ENCODE measurements at regions not wholly inside any gene's neighbourhood (a gene's known extent, or its start where the extent isn't known, plus 50 kb on each side); places are given as distances from the start of the nearest gene placed in this dataset.

DNA sequence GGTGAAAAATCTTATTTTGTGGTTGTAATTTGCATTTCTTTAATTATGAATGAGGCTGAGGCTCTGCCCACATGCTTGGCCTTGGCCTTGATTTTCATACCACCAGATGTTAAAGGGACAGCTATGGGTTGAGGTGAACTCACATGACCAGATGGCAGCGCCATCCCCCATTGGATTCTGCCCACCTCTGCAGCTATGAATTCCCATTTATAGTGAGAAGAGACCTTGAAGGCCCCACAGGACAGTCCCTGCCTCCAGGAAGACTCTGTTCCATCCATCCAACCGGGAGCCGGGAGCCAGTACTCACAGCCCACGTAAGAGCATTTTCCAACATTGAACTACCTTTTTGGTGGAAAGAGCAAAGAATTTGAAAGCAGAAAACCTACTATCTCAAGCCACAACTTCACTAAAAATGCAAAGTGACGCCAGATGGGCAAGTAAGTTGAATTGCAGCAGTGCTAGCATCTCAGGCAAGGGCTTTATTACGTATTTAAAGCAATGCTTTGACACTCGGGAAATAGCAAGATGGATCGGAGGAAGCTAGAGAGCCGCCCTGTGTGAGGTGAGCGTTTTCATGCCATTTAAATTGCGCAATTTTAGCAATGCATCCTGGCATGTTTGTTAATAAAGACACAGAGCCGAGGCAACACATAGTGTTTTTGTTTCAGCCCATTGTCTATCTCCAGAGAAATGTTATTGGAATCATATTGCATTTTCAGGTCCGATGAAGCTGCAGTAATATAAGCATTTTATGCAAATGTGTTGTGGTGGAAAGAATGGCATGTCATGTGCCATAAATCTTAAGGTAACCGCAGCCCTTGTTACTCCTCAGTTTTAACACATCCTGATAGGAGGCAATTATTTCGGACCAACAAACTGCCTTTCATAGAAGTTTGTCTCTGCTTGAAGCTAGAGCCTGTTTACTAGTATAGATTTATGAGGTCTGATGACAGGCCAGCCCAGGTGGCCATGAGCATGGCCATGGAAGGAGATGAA, 273.4 kb upstream of the TNRC6C start:
- TF ChIP-seq, protein P1, sequence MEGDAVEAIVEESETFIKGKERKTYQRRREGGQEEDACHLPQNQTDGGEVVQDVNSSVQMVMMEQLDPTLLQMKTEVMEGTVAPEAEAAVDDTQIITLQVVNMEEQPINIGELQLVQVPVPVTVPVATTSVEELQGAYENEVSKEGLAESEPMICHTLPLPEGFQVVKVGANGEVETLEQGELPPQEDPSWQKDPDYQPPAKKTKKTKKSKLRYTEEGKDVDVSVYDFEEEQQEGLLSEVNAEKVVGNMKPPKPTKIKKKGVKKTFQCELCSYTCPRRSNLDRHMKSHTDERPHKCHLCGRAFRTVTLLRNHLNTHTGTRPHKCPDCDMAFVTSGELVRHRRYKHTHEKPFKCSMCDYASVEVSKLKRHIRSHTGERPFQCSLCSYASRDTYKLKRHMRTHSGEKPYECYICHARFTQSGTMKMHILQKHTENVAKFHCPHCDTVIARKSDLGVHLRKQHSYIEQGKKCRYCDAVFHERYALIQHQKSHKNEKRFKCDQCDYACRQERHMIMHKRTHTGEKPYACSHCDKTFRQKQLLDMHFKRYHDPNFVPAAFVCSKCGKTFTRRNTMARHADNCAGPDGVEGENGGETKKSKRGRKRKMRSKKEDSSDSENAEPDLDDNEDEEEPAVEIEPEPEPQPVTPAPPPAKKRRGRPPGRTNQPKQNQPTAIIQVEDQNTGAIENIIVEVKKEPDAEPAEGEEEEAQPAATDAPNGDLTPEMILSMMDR (conservative IDR thresholded peaks at IDR 0.05): no peak
- no peaks in the 10 kb centered on the region for H3K9me3 Mint-ChIP-seq
- H3K4me3 Mint-ChIP-seq: no peak overlapping the region
- no peaks in the 10 kb centered on the region for H3K4me1 Mint-ChIP-seq (ENCODE audit: unreplicated experiment)
- peaks cover 33% of the 10 kb centered on the region for H3K27me3 Mint-ChIP-seq
- DNase-seq (ENCODE audit: extremely low spot score, unreplicated experiment): no peak
- H3K27ac Mint-ChIP-seq: no peak overlapping the region
- H3K36me3 Mint-ChIP-seq: no peaks in the 10 kb centered on the region

DNA sequence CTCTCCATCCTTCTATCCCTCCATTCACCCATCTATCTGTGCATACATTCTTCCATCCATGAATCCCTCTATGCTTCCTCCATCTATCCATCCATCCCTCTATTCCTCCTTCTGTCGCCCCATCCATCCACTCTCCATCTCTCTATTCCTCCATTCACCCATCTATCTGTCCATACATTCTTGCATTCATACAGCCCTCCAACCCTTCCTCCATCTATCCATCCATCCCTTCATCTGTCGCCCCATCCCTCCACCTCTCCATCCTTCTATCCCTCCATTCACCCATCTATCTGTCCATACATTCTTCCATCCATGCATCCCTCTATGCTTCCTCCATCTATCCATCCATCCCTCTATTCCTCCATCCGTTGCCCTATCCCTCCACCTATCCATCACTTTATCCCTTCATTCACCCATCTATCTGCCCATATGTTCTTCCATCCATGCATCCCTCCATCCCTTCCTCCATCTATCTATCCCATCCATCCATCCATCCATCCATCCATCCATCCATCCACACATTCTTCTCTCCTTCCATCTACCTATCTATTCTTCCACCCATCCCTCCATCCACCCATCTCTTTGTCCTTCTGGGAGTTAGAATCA, 272.5 kb upstream of the TNRC6C start:
- H3K4me3 Mint-ChIP-seq: no peak overlapping the region
- no peaks in the 10 kb centered on the region for H3K36me3 Mint-ChIP-seq
- TF ChIP-seq, protein P1 (conservative IDR thresholded peaks at IDR 0.05): no peak
- H3K9me3 Mint-ChIP-seq: no peaks in the 10 kb centered on the region
- H3K27ac Mint-ChIP-seq: no peak overlapping the region
- H3K4me1 Mint-ChIP-seq (ENCODE audit: unreplicated experiment): peaks cover 5% of the 10 kb centered on the region
- no peak for DNase-seq (ENCODE audit: extremely low spot score, unreplicated experiment)
- peaks cover 41% of the 10 kb centered on the region for H3K27me3 Mint-ChIP-seq

DNA sequence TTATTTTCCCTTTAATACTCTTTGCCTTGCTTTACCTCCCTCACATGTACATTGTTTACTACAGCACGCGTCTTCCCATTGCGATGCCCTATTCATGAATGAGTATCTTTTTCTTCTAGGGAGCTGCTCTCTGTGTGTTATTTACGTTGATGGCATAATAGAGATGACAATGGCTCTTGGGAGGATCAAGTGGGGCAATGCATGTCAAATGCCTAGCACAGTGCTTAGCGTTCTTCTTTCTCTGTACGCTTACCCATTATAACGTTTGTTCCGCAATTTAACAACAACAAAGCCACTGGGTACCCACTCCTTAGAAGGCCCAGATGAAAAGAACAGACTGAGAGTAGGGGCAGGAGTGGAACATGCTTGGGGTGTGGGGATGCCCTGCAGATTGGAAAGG, 271.6 kb upstream of the TNRC6C start:
- Mint-ChIP-seq H3K4me3 (no peak overlapping the region), H3K4me1 (ENCODE audit: unreplicated experiment) (peaks cover 11% of the 10 kb centered on the region), H3K27me3 (peaks cover 50% of the 10 kb centered on the region), H3K27ac (no peak overlapping the region), H3K36me3 (no peaks in the 10 kb centered on the region), H3K9me3 (no peaks in the 10 kb centered on the region)
- TF ChIP-seq, protein P1 (conservative IDR thresholded peaks at IDR 0.05): no peak
- DNase-seq (ENCODE audit: extremely low spot score, unreplicated experiment): no peak

GRCh38 chr17:77687417-77687816, 271.1 kb upstream of the TNRC6C start:
- Mint-ChIP-seq H3K27me3 (peaks cover 55% of the 10 kb centered on the region), H3K4me3 (no peak overlapping the region)
- DNase-seq (ENCODE audit: extremely low spot score, unreplicated experiment): no peak

GRCh38 chr17:77687921-77688320, 270.6 kb upstream of the TNRC6C start:
- TF ChIP-seq, protein P1 (conservative IDR thresholded peaks at IDR 0.05): no peak

More at GRCh38 chr17:77687417-77687816, 271.1 kb upstream of the TNRC6C start:
- H3K9me3 Mint-ChIP-seq: no peaks in the 10 kb centered on the region
- TF ChIP-seq, protein P1 (conservative IDR thresholded peaks at IDR 0.05): no peak
- H3K4me1 Mint-ChIP-seq (ENCODE audit: unreplicated experiment): peaks cover 11% of the 10 kb centered on the region
- no peak overlapping the region for H3K27ac Mint-ChIP-seq
- no peaks in the 10 kb centered on the region for H3K36me3 Mint-ChIP-seq

More at GRCh38 chr17:77687921-77688320, 270.6 kb upstream of the TNRC6C start:
- H3K9me3 Mint-ChIP-seq: no peaks in the 10 kb centered on the region
- peaks cover 11% of the 10 kb centered on the region for H3K4me1 Mint-ChIP-seq (ENCODE audit: unreplicated experiment)
- H3K27me3 Mint-ChIP-seq: peaks cover 58% of the 10 kb centered on the region
- no peaks in the 10 kb centered on the region for H3K36me3 Mint-ChIP-seq
- H3K4me3 Mint-ChIP-seq: no peak overlapping the region
- H3K27ac Mint-ChIP-seq: no peak overlapping the region
- DNase-seq (ENCODE audit: extremely low spot score, unreplicated experiment): no peak
